ENCODE measurements at regions not wholly inside any gene's neighbourhood (a gene's known extent, or its start where the extent isn't known, plus 50 kb on each side); places are given as distances from the start of the nearest gene placed in this dataset.
A peak's percentile ranks its signal among the peaks of the same experiment; 100 is the strongest.

DNA sequence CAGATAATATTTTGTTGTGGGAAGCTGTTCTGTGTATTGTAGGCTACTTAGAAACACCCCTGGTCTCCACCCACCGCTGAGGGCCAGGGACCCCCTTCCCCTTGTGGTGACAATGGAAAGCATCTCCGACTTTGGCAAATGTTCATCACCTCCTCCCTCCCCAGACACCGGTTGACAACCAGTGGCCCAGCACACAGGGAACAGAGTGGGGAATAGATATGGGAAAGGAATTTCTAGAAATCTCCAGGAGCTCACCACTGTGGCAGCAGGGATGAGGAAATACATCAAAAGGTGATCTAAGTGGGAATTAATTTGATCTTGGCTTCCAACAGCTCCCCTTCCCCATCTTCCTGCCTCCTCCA lies 257.3 kb upstream of the FOXQ1 start:
- no peak for DNase-seq

DNA sequence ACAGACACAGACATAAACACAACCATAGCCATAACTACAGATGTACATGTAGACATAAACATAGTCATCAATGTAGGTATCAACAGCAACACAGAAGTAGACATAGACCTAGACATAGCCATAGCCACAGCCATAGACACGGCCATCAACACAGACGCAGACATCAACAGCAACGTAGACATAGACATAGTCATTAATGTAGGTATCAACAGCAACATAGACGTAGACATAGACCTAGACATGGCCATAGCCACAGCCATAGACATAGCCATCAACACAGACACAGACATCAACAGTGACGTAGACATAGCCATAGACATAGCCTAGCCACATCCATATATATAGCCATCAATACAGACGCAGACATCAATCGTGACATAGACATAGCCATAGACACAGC lies 258.3 kb upstream of the FOXQ1 start:
- DNase-seq, result no peak

DNA sequence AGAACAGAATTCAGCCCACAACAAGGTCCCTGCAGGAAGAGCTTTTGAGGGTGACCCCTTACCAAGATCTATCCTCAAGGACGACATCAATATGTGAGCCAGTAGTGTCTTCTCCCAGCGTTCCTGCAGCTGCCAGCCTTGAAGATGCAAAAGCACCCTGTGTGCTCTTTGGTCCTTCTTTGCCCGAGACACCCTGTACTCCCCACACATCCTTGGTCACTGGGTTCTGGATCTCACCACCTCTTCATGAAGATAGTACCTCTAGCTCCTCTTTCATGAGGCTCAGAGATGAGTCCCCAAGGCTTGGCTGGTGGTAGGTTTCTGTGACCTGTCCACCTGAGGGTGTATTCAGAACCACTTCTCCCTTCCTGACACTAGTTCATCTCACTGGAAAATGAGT lies 259.6 kb upstream of the FOXQ1 start:
- no peak for DNase-seq

DNA sequence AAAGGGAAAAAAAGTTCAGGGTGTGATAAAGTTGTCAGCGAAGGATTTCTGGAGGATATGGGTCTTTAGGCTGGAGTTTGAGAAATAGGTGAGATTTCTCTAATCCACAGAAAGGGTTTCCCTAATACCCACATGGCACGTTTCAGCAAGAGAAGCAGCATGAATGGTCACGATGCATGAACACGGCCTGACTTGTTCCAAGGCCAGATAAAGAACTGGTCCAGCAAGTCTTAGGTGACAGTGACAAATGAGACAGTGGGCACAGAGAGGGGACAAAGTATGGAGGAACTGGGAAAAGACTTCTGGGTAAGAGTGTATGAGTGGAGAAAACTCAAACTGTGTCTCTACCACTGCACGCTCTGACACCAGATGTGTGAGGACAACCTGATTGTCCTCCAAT lies 262.0 kb upstream of the FOXQ1 start:
- DNase-seq, result no peak

DNA sequence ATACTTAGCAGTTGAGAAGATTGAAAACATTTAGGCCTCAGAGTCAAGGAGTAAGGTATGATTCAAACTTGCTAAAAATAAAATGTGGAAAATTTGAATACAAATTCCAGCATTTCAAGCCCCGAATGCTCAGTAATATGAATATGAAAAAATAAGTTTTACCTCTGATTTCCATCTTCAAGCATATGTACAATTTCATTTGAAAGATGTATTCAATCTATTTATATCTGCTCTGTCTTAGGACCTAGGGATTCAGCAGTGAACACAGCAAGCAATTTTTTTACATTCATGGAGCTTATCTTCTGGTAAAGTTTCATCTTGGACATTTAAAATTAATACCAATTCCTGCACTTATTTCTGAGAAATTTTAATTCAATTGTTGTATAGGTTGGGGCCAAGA lies 262.7 kb upstream of the FOXQ1 start:
- no peak for DNase-seq

DNA sequence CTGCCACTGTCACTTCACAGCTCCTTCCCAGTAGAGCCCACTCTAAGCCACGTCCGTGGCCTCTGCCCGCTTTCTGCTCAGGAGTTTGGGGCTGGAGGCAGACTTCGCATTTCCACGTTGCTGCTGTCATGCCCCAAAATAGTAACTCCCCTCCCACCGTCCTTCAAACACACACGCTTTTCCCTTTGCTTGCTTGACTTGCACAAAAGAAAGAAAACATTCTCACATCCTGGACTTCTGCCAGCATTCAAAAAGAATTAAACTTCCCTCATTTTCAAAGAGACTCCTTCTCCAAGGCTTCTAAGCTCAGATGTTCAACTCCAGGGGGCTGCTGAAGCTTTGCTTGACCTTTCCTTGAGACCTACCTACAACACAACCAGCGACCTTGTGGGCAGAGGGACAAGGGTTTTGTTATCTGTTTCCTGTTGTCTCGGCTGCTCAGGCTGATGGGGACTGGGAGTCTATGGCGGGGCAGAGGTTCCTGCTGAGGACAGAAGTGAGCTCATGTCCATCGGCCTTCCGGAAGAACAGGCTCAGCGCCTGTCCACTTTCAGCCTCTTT lies 263.8 kb upstream of the FOXQ1 start:
- DNase-seq, result no peak

DNA sequence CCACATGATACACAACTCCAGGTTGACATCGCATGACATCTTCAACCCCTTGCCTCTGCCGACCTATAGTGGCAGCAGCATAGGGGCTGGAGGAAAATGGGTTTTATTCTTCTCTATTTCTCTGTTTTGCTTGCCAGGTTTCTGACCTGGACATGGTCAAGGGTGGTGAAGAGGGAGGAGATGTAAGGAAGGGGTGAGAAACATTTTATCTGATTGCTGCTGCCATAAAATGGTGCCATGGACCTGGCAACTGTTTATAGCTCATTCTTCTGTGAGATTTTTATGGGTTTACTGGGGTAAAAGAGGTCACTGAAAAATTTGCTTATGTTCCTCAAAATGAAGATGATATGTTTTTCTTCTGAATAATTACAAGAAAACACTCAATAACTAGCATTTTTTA lies 266.7 kb upstream of the FOXQ1 start:
- no peak for DNase-seq

DNA sequence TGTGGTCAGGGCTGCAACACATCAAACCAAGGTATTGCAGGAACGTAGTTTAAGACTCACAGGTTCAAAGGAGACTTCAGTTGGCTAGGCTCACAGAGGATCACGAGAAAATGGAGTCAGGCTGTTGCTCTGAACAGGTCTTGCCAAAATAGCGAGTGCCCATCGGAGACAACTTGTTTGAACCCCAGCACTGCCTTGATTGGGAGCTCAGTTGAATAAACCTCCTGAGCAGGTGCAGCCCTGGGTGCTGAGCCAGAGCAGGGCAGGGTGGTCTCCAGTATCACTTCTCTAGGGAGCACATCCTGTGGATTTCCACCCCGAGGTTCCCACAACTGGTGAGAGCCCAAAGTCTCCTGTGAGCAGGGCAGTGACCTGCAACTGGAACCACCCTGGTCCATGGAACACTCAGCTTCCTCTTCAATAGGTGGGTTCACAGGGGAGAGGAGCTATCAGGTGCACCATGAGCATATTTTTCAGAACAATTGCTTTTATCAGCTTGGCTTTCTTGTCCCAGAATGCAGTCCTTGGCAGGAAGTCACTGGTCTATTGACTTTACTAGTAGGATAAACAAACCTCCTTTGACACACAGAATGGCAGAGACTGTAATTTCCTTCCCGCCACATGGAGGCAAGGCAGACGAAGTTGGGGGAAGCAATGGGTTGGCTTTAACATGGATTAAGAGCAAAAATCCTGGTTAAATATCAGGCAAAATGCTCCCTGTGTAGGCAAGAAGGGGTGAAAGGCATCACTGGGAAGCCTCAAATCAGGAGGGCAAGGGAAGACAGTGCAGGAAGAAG lies 267.7 kb upstream of the FOXQ1 start:
- DNase-seq, result no peak

DNA sequence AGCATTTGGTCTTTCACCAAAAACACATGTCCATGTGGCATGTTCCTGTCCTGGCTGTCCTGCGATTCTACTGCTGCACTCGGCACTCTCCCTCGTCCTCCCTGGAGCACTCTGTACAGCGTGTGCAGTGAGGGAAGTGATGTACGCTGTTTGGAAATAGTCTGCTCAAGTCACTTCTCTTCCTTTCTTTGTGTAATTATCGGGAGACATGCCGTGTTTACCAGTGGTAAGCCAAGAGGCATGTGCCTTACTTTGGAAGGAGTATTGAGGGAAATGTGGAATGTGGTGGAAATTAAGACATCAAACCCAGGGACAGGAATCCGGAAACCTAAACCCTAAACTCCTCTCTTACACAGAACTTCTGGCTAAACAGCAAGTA lies 268.5 kb upstream of the FOXQ1 start:
- DNase-seq, result no peak

DNA sequence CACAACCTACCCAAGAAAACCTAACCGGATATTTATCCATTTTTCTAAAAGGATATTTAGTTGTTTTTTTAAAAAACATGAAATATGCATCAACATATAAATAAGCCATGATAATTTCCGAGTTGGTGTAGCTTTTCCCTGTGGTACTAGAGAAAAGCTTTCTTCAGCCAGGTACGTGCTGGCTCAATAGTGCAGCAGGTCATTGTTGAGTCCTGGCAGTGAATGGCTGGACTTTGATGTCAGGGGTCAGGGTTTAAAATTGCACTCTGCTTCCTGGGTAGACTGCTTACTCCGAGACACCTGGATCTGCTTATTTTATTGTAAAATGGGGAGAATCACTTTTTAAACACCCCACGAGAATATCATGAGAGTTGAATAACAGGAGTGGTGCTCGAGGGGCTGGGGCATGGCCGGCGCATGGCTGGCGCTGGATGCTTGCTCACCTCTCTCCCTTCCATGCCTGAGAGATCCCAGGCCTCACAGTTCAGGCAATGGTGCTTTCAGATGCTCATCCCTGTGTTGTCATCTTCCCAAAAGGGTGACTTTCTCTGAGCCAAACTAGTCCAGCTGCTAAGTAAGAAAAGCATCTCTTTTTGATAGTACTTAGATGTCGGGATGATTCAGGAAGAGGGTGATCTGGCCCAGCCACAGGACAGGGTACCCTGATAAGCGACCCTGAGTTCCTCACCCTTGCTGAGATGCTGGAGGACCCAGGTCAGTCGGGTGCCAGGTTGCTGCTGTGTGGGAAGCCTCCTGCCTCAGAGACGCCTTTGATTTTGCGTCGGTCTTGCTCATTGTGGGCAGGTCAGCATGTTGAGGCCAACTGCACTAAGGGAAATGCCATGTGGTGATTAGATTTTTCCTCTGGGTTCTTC lies 269.1 kb upstream of the FOXQ1 start:
- no peak for DNase-seq

DNA sequence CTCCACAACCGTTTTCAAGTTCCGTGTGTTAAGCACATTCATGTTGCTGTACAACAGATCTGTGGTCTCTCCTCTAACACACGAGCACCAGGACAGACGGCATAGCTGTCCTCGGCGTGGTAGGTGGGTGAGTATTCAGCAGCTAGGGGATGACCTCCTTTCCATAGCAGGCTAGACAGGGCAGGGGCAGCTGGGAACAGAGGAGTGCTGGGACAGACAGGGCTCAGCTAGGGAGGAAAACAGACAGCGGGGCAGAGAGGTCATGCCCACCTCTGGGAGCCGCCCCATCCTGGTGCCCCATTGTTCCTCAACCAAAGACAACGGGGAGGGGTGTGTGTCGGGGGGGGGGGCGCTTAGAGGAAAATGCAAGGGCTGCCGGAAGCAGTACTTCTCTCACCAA lies 271.5 kb upstream of the FOXQ1 start:
- no peak for DNase-seq

DNA sequence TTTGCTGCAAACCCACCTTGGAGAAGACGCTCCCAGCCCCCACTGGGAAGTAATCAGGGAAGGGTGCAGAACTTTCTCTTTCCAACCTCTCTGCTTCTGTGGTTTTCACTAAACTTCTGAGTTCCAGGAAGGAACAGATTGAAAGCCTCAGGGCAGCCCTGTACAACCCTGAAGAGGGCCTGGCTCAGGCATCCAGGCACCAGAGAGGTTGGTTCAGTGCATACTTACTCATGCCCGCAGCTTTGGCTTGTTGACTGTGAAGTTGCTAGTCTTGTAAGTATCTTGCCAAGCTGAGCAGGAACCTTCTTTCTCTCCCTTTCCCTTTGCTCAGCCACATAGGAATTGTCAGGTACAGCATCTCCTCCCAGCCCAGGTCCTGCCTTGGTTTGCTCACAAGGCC lies 272.2 kb upstream of the FOXQ1 start:
- no peak for DNase-seq

DNA sequence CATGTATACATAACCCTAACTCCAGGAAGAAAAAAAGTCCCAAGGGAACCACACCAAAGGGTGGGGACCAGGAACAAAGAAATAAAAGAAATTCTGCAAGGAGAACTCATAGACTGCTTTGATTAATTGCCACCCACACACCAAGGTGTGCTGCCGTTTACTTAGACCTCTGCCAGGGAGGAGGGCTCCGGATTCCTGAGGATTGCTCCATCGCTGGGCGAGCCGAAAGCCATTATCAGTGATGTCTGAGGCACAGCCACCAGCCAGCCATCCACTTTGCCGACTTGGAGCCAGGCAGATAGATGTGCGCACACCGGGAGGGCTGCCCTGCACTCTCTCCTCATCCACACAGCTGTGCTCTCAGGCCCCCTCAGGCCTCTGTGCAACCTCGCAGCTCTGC lies 272.7 kb upstream of the FOXQ1 start:
- no peak for DNase-seq

DNA sequence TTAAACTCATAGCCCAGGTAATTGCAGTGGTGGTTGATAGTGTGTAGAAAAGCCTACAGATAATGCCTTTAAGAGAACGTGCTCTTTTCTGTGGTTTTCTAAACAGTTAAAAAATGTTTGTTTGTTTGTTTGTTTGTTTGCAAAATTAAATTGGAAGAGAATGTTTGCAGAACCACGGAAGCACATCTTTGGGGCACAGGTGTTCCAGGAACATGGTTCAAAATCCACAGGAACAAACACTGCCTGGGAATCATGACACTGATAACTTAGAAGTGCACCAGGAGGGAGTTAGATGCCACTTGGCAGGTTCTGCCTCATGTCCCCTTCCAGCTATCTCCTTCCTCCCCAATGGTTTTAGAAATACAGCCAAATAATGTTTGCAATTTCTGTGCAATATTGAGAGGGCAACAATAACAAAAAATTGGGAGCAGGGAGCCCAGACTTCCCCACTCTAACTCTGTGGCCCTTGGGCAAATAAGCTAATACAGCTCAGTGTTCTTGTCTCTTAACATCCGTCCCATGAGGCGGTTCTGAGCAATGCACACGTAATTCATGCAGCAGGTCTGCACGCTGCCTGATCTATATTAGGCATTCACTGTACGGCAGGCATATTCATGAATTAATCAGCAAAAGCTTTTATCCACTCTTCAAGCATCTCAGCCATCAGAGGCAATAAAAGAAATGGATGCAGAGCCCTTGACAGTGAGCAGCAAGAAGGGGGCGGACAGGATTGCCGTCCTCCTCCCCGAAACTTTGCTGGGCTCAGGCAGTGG lies 274.3 kb upstream of the FOXQ1 start:
- DNase-seq, result no peak

DNA sequence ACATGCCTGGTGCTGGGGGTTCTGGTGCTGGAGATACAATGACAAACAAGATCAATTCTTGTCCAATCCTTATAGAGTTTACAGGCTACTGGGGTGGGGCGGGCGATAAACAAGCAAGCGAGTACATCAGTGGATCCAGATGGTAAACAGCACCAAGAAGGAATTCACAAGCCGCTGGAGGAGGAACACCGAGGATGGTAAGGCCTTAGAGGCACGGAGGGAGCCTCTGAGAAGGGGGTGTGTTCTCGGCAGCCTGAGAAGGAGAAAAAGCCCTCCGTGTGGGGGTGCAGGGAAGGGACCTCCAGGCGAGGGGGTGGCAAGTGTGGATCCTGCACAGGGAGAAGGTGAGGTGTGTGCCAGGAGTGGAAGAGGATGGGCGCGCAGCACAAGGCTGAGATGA lies 276.5 kb upstream of the FOXQ1 start:
- DNase-seq, result no peak

DNA sequence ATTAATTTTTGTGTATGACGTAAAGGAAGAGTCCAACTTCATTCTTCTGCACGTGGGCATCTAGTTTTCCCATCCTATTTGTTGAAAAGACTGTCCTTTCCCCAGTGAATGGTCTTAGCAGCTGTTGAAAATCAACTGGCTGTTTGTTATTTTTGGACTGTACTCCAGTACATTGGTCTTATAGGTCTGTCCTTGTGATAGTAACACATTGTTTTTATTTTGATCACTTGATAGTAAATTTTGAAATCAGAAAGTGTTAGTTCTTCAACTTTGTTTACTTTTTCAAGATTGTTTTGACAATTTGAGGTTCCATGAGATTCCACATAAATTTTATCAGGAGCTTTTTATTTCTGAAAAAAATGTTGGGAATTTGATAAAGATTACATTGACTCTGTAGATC lies 280.2 kb upstream of the FOXQ1 start:
- no peak for DNase-seq

DNA sequence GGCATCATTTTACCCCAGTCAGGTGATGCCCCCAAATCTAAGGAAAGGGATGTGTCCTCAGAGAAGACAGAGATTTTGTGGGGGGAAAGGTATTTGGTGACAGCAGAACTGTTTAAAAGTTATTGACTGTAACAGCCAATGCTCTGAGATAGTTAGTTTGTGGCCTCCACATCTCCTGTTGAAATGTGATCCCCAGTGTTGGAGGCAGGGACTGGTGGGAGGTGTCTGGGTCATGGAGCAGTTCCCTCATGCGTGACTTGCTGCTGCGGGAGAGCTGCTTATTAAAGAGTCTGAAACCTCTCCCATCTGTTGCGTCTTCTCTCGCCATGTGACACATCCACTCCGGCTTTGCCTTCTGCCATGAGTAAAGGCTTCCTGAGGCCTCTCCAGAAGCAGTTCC lies 282.8 kb upstream of the FOXQ1 start:
- peak; percentile 2 for DNase-seq

DNA sequence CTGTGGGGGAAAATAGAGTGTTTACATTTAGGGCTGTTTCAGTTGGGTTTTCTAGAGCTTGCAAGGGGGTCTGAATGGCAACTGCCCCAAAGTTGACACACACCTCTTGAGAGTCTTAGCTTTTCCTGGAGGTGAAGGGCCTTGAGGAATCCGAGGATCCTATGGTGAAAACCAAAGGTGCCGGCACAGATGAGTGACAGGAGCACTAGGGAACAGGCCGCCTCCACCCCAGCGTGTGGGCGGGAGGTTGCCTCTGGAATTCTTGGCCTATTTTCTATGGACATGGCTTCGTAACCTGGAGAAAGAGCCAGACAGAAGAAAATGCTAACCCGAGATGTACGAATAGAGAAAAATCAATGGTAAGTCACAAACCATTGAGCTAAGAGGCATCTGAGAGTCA lies 283.2 kb upstream of the FOXQ1 start:
- DNase-seq, result no peak

DNA sequence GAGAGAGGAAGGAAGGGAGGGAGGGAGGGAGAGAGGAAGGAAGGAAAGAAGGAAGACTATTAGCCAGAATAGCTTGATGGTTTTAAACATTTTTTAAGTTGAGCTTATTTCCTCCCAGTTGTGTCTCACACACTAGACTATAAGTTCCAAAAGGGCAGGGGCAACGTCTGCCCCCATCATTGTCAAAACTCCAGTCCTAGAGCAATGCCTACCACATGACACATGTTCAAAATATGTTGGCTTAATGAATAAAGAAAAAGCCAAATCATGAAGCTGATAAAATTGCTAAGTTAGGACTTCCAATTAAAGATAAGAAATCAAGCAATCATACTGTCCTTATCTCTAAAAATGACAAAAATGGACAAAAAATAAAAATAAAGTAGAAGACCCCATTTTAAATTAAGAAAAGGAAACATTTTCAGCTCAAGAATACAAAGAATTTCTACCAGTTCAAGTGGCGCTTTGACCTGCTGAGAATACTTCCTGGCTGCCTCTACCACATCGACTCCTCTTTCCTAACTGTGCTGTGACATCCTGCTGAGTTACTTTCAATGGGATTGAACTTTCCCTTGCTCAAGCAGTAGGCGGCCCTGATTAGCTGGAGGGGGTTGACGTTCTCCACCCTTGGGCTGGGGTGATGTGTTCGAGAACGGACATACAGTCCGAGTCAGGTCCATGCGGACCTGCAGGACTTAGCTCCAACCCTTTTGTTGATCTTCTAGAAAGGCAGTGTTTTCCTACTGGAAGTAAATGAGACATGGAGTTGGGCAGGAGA lies 283.9 kb upstream of the FOXQ1 start:
- DNase-seq, result no peak

DNA sequence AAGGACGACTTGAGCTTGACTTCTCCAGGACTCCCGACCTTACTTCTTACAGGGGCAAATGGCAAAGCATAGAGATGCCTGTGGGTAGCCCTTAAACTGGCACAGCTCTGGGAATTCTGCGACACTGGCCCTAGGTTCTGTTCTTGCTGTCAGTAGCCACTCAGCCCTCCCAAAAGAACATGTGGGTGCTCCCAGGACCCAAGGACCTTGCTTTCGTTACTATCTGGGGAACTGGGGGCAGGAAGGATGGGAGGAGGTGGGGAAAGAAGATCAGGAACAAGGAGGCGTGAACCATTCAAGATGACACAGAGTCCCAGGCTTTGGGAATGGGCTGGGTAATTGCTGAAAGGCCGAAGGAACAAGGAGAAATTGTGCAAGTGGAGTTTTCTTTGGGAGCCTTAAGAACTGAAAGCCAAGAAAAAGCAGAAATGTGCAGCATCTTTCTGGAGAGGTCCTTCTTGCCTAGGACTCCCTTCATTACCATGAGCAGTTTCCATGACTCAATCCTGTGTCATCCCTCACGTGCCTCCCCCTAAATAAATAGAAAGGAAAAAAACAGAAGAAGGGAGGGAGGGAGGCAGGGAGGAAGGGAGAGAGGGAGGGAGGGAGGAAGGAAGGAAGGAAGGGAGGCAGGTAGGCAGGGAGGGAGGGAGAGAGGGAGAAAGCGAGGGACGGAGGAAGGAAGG lies 284.6 kb upstream of the FOXQ1 start:
- DNase-seq, result no peak

DNA sequence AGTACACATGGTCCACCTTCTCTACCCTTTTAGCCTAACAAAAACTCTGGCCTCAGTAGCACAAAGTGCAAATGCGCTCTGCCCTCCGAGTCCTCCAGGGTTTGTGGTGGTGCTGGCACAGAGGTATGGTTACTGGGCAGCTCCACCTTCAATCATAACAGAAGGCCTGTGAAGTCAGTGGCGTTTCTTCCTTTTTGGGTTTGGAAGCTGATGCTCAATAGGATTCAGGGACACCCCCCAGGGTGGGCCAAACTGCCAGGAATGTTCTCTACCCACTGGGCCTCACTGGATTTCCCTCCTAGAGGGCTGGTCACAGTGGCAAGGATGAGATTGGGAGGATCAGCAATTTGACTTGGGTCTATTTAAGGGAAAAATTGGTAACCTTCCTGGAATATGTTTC lies 286.1 kb upstream of the FOXQ1 start:
- no peak for DNase-seq

DNA sequence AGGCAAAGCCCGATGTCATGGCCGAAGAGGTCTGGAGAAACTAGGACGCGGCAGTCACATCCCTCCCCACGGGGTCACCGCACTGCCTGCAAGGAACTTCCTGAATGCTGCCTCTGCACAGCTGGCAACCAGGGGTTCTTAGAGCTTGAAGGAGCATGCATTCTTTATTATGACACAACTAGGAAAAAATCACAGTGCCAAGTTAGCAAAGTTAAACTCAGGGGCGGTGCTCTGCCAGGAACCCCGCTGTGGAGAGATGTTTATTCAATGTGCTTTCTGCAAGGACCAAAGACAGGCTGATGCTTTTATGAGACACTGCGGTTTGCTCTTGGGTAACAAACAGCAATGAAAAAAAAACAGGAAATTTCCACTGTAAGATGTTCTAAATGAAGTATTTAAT lies 287.3 kb upstream of the FOXQ1 start:
- no peak for DNase-seq
